Left ventricle myocardium superior (tissue), 1 donor: ENCODE measurements at regions not wholly inside any gene's neighbourhood (a gene's known extent, or its start where the extent isn't known, plus 50 kb on each side); places are given as distances from the start of the nearest gene placed in this dataset.

ENCODE experiments used
- ATAC-seq: fragments of 200-7000 bp; cut with Tn5 transposase; one replicate; pipeline ENCODE4 v1.9.1; 2020; ENCODE audit warnings: mild to moderate bottlenecking, moderate library complexity
- DNase-seq: peaks from one replicate; pipeline ENCODE4 v3.0.0-alpha.2; 2020
- intact Hi-C: fragments of 100-400 bp; cut with micrococcal nuclease; formaldehyde crosslinking; loops from one replicate; pipeline ENCODE4 v1.11.0; 2022
- donor health status: DM: no; HTN: yes; CAD: no; lungs with severe emphysema.

GRCh38 chr10:88100281-88100680 lies 236.9 kb downstream of the PTEN start:
- ATAC-seq, result no peak
- DNase-seq, result no peak

DNA sequence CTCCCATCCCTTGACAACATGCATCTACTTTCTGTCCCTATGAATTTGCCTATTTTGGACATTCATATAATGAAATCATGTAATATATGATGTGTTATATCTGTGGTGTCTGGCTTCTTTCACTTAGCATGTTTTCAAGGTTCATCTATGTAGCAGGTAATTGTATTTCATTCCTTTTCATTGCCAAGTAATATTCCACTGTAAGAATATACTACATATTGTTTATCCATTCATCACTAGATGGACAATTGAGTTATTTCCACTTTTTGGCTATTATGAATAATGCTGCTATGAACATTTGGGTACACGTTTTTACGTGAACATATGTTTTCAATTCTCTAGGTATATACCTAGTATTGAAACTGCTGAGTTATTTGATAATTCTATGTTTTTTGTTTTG lies 238.2 kb downstream of the PTEN start:
- ATAC-seq (no peak), DNase-seq (no peak)
- intact Hi-C loops, result no loop called here

More at GRCh38 chr10:88100281-88100680, 236.9 kb downstream of the PTEN start:
- intact Hi-C loops, result no loop called here

DNA sequence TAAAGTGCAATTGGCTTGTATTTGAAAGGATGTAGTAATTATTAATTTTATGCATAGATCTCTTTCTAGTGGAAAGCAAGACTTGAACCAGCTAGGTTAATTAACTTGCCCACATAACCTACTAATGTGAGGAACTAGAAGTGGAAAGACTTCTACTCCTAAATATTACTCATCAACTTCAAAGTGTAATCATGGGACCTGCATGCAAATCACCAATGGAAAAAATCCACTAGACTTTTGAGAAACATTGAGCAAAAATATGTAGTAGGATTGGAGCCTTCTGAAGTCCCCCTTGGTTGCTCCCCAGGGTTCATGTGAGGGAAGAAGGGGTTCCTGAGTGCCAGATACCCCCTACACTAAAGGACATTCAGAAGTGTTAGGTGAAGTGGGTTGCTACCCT lies 240.2 kb downstream of the PTEN start:
- DNase-seq (no peak), ATAC-seq (no peak)
- intact Hi-C loops, result no loop called here

DNA sequence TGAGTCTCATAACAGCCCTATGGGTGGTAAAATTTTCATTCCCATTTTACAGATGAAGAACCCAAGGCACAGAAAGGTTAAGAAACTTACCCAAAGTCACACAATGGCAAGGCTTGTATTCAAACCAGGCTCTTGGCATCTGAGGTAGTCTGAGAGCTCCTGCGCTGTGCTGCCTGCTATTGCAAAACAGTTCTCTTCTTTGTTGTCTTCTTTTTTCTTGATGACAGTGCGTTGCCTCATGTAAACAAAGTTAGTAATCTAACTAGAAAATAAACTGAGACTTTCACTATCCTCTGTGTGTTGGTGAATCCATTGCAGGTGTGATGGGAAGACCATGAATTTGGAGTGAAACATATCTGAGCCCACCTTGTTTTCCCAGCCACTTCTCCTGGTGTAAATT lies 240.8 kb downstream of the PTEN start:
- DNase-seq, result no peak
- intact Hi-C loops, result no loop called here
- no peak for ATAC-seq

- no peak for DNase-seq
- intact Hi-C loops, result no loop called here
- ATAC-seq, result peak; percentile 48
Measured at GRCh38 chr10:88106366-88106765, 242.9 kb downstream of the PTEN start.

GRCh38 chr10:88107296-88108097 lies 244.1 kb downstream of the PTEN start:
- intact Hi-C loops, result no loop called here
- DNase-seq (no peak), ATAC-seq (no peak)

GRCh38 chr10:88108115-88108610 lies 244.7 kb downstream of the PTEN start:
- no peak for DNase-seq
- ATAC-seq, result no peak
- intact Hi-C loops, result no loop called here

- DNase-seq (no peak), ATAC-seq (no peak)
- intact Hi-C loops, result loop anchor here (5.0 kb wide), 1 partner anchor 258 kb away; no protein-coding TSS in a partner anchor
Measured at GRCh38 chr10:88110355-88110754, 246.9 kb downstream of the PTEN start.

DNA sequence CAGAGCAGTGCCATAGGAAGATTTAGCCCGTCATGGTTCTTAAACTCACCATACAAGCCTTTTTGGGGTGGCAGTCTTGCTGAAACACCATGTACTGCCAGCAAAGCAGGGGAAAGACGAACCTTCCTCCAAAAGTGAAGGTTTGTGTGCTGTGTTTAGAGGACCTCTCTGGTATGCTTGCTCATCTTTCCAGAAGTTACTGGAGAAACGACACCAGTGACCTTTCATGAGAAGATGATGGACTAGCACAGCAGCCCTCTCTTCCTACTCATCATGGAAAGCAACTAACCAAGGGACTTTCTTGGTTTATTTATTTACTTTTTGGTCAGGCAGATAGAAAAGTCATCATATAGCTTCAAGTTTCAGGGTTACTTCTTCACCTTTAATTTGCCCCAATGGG lies 247.4 kb downstream of the PTEN start:
- intact Hi-C loops, result loop anchor here (5.0 kb wide), 1 partner anchor 259 kb away; no protein-coding TSS in a partner anchor
- no peak for ATAC-seq
- no peak for DNase-seq

DNA sequence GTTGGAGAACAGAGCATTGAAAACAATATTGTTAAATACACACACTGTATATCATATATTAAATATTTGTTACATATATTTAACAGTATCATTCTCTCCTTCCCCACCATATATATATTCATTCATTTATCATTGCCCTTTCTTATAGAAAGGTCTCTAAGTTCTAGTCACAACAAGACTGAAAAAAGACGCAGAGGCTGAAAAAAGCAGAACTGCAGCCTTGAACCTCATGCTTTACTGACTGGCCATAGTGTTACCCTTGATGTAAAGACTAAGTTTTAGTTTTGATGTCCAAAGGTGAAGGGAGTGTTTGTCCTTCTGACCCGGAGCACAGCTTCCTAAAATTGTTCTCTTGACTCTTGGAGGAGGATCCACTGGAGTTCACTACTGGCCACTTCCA lies 247.9 kb downstream of the PTEN start:
- intact Hi-C loops, result loop anchor here (5.0 kb wide), 1 partner anchor 259 kb away; no protein-coding TSS in a partner anchor
- ATAC-seq (no peak), DNase-seq (no peak)

DNA sequence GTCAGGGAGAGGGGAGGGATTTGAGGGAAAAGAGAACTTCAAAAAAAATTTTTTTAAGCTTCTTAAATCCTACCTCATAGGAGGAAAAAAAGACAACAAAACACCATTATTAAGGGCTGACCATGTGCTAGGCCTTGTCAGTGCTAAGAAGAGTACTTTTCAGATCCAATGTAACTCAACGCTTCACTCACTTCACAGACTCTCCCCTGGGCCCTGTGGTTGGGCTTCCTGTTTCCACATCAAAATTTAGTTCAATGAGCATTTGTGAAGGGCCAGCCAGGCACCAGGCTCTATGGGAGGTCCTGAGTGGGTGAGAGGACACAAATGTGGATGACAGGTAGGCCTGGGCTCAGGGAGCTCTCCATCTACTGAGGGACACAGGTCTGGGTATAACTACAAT lies 249.8 kb downstream of the PTEN start:
- DNase-seq (peak; percentile 52), ATAC-seq (peak; percentile 74)
- intact Hi-C loops, result loop anchor here (5.0 kb wide), 1 partner anchor 261 kb away; no protein-coding TSS in a partner anchor

- no peak for ATAC-seq
- no peak for DNase-seq
- intact Hi-C loops, result loop anchor here (5.0 kb wide), 1 partner anchor 261 kb away; no protein-coding TSS in a partner anchor
Measured at GRCh38 chr10:88113657-88114272, 250.3 kb downstream of the PTEN start.

- ATAC-seq (peak; percentile 87), DNase-seq (peak; percentile 47)
- intact Hi-C loops, result loop anchor here (5.0 kb wide), 1 partner anchor 262 kb away; no protein-coding TSS in a partner anchor
Measured at GRCh38 chr10:88114368-88114767, 250.9 kb downstream of the PTEN start.

DNA sequence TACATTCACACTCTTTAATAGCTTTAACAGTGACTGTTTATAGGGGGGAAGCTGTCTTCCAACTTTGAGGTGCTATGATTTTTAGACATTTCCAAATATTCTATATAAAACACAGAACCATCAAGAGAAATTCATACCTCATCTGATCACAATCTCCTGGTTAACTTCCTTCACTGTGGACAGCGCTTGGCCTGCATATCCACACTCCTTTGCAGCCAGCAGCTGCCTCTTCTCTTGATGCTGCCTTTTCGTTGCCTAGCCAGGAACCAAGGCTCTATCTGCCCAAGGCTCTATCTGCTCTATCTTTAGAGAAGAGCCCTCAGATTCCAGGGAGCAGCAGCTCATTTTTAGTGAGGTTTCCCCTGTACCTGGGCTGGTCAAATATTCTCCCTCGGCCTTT lies 252.0 kb downstream of the PTEN start:
- DNase-seq, result no peak
- no peak for ATAC-seq
- intact Hi-C loops, result no loop called here

DNA sequence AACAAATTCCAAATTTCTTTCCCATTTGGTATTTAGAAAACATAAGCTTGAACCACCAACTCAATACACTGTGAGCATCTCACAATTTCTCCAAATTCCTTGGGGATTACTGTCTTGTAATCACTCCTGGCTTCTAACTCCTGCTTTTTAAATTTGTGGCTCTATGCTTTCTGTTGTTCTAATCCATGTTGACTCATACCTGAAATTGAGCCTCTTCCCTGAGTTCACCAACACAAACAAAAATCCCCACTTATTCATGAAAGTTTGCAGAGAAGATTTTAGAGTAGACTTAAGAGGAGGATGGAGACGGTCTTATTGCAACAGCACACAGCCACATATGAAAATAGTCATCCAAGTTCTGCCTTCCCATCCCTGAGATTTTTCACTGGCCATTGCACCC lies 252.5 kb downstream of the PTEN start:
- intact Hi-C loops, result no loop called here
- DNase-seq (no peak), ATAC-seq (no peak)

DNA sequence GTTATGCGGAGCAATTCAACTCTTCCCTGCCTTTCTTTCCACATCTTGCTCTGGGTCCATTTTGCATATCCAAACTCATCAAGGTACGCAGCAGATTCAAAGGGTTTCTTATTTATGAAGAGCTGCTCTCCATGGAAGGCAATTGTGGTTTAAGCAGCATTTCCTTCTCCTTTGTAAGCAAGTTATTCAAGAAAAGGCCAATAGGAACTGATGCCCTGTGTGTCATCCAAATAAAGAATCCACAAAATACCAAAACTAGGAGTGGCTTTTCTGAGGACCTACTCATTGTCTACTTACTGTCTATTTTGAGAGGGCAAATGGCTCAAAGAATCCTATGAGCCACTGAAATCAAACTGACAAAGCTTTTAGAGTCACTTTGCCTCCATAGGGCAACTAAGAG lies 253.1 kb downstream of the PTEN start:
- intact Hi-C loops, result no loop called here
- ATAC-seq, result no peak
- no peak for DNase-seq

GRCh38 chr10:88116971-88117626 lies 253.7 kb downstream of the PTEN start:
- ATAC-seq, result no peak
- intact Hi-C loops, result no loop called here
- no peak for DNase-seq

GRCh38 chr10:88117869-88118632 lies 254.6 kb downstream of the PTEN start:
- intact Hi-C loops, result no loop called here
- DNase-seq, result no peak
- ATAC-seq, result no peak

GRCh38 chr10:88118729-88119128 lies 255.3 kb downstream of the PTEN start:
- intact Hi-C loops, result no loop called here
- ATAC-seq (no peak), DNase-seq (no peak)
